Ureter (tissue), 1 donor: ENCODE measurements at regions not wholly inside any gene's neighbourhood (a gene's known extent, or its start where the extent isn't known, plus 50 kb on each side); places are given as distances from the start of the nearest gene placed in this dataset.
"Not testable (repeated sequence)": the region's sequence is repeated elsewhere in the genome, so short reads cannot be mapped to it uniquely, and the experiment has no call there.

Experiments
- DNase-seq: peaks from one replicate; pipeline ENCODE4 v3.0.0-alpha.2; 2020; ENCODE audit warnings: low spot score
- donor health status: DM: yes; HTN: yes; CAD: no.

- DNase-seq, result no peak
Measured at GRCh38 chr6:130610303-130610702, 216.9 kb upstream of the SMLR1 start.

- no peak for DNase-seq
Measured at GRCh38 chr6:130611366-130611765, 215.8 kb upstream of the SMLR1 start.

- no peak for DNase-seq
Measured at GRCh38 chr6:130613176-130613575, 214.0 kb upstream of the SMLR1 start.

- DNase-seq, result no peak
Measured at GRCh38 chr6:130615816-130616215, 211.4 kb upstream of the SMLR1 start.

- DNase-seq, result no peak
Measured at GRCh38 chr6:130617658-130618057, 209.5 kb upstream of the SMLR1 start.

GRCh38 chr6:130618806-130619205 is 208.4 kb upstream of the SMLR1 start:
- DNase-seq, result not testable (repeated sequence)

GRCh38 chr6:130620338-130620781 is 206.8 kb upstream of the SMLR1 start:
- DNase-seq, result no peak

GRCh38 chr6:130622142-130622541 is 205.1 kb upstream of the SMLR1 start:
- no peak for DNase-seq

- DNase-seq, result no peak
Measured at GRCh38 chr6:130624046-130624445, 203.2 kb upstream of the SMLR1 start.

GRCh38 chr6:130625825-130626527 is 201.2 kb upstream of the SMLR1 start:
- DNase-seq, result no peak

- DNase-seq, result no peak
Measured at GRCh38 chr6:130628862-130629261, 198.3 kb upstream of the SMLR1 start.

GRCh38 chr6:130629640-130630039 is 197.6 kb upstream of the SMLR1 start:
- DNase-seq, result no peak

- DNase-seq, result no peak
Measured at GRCh38 chr6:130632277-130632676, 194.9 kb upstream of the SMLR1 start.

- DNase-seq, result no peak
Measured at GRCh38 chr6:130632897-130633296, 194.3 kb upstream of the SMLR1 start.

GRCh38 chr6:130643361-130643760 is 183.8 kb upstream of the SMLR1 start:
- no peak for DNase-seq

GRCh38 chr6:130644175-130644574 is 183.0 kb upstream of the SMLR1 start:
- DNase-seq, result no peak

- not testable (repeated sequence) for DNase-seq
Measured at GRCh38 chr6:130644769-130645168, 182.4 kb upstream of the SMLR1 start.

- no peak for DNase-seq
Measured at GRCh38 chr6:130647246-130647645, 180.0 kb upstream of the SMLR1 start.

GRCh38 chr6:130655586-130655985 is 171.6 kb upstream of the SMLR1 start:
- no peak for DNase-seq

GRCh38 chr6:130661077-130661476 is 166.1 kb upstream of the SMLR1 start:
- no peak for DNase-seq

GRCh38 chr6:130666786-130667185 is 160.4 kb upstream of the SMLR1 start:
- DNase-seq, result no peak

- DNase-seq, result no peak
Measured at GRCh38 chr6:130670142-130670541, 157.1 kb upstream of the SMLR1 start.

GRCh38 chr6:130671119-130671518 is 156.1 kb upstream of the SMLR1 start:
- no peak for DNase-seq

- DNase-seq, result no peak
Measured at GRCh38 chr6:130671577-130671976, 155.6 kb upstream of the SMLR1 start.
